SK-N-SH treated with all-trans-retinoic acid at 6 μM for 48 hours (cell line): ENCODE measurements at regions not wholly inside any gene's neighbourhood (a gene's known extent, or its start where the extent isn't known, plus 50 kb on each side); places are given as distances from the start of the nearest gene placed in this dataset.

Experiments
- CREB5 ChIP-seq: fragments of 250-450 bp; sonication (Bioruptor Pico); IDR thresholded peaks from 2 replicates; pipeline ENCODE4 v1.5.1; 2020; ENCODE audit warnings: low read depth, mild to moderate bottlenecking, moderate library complexity
- CSDC2 ChIP-seq: fragments of 250-450 bp; sonication (Bioruptor Pico); IDR thresholded peaks from 2 replicates; pipeline ENCODE4 v1.5.0; 2020; ENCODE audit warnings: mild to moderate bottlenecking, moderate library complexity
- GLIS3 ChIP-seq: fragments of 250-450 bp; sonication (Bioruptor Pico); IDR thresholded peaks from 2 replicates; pipeline ENCODE4 v1.5.0; 2020; ENCODE audit warnings: mild to moderate bottlenecking, moderate library complexity
- OSR1 ChIP-seq: fragments of 250-450 bp; sonication (Bioruptor Pico); IDR thresholded peaks from 2 replicates; pipeline ENCODE4 v1.8.0; 2022; ENCODE audit warnings: moderate library complexity, mild to moderate bottlenecking, inconsistent platforms
- PATZ1 ChIP-seq: fragments of 250-450 bp; sonication (Bioruptor Pico); IDR thresholded peaks from 2 replicates; pipeline ENCODE4 v1.8.0; 2020; ENCODE audit warnings: mild to moderate bottlenecking, moderate library complexity, borderline replicate concordance
- PPARA ChIP-seq: fragments of 250-450 bp; sonication (Bioruptor Pico); IDR thresholded peaks from 2 replicates; pipeline ENCODE4 v1.5.0; 2020; ENCODE audit warnings: mild to moderate bottlenecking, borderline replicate concordance
- ZC3H10 ChIP-seq: fragments of 250-450 bp; sonication (Bioruptor Pico); IDR thresholded peaks from 2 replicates; pipeline ENCODE4 v1.5.1; 2021; ENCODE audit warnings: mild to moderate bottlenecking, moderate library complexity
- ZFP3 ChIP-seq: fragments of 250-450 bp; sonication (Bioruptor Pico); IDR thresholded peaks from 2 replicates; pipeline ENCODE4 v1.5.0; 2020; ENCODE audit warnings: mild to moderate bottlenecking, moderate library complexity
- ZNF565 ChIP-seq: fragments of 450-650 bp; formaldehyde crosslinking; conservative IDR thresholded peaks from 2 replicates; pipeline ENCODE4 v1.5.0; 2020; ENCODE audit warnings: low read depth, mild to moderate bottlenecking, moderate library complexity
- ZNF70 ChIP-seq: fragments of 450-650 bp; formaldehyde crosslinking; IDR thresholded peaks from 2 replicates; pipeline ENCODE4 v1.5.0; 2020; ENCODE audit warnings: mild to moderate bottlenecking, moderate library complexity
- ZNF8 ChIP-seq: fragments of 450-650 bp; formaldehyde crosslinking; IDR thresholded peaks from 2 replicates; pipeline ENCODE4 v1.5.0; 2020; ENCODE audit warnings: mild to moderate bottlenecking, moderate library complexity
- TF ChIP-seq, protein P1 (sequence below): fragments of 250-450 bp; sonication (Bioruptor Pico); IDR thresholded peaks from 2 replicates; pipeline ENCODE4 v1.5.0; 2020; ENCODE audit warnings: mild to moderate bottlenecking, moderate library complexity
- TF ChIP-seq, protein P2 (sequence below): fragments of 250-450 bp; sonication (Bioruptor Pico); IDR thresholded peaks from 2 replicates; pipeline ENCODE4 v1.8.0; 2021; ENCODE audit warnings: low read depth, mild to moderate bottlenecking, moderate library complexity, borderline replicate concordance
- TF ChIP-seq, protein P3 (sequence below): fragments of 250-450 bp; sonication (Bioruptor Pico); IDR thresholded peaks from 2 replicates; pipeline ENCODE4 v1.5.1; 2021; ENCODE audit warnings: mild to moderate bottlenecking, moderate library complexity

DNA sequence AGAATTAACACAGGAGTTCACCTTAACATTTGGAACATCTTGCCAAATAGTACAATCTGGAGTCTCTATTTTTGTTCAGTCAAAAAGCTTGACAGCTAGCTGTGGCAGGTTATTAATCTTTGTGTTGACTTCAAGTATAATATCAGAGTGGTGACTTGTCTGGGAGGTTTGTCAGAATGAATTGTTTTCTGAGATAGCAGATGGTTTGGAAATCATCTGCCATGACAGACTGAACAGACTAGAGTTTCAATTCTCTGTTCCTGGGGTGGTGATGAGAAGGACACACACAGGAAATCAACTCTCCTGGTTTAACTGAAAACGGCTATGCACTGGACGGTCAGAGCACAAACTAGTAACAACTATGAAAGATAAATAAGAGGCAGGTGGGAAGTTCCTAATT, 203.3 kb upstream of the EMCN start:
- no peak for TF ChIP-seq PPARA
- no peak for TF ChIP-seq ZNF70 (CRISPR knock-in tag)
- TF ChIP-seq PATZ1 (CRISPR knock-in tag) = no peak
- TF ChIP-seq CSDC2 = no peak
- no peak for TF ChIP-seq OSR1
- no peak for TF ChIP-seq ZFP3 (CRISPR knock-in tag)
- TF ChIP-seq ZNF8 (CRISPR knock-in tag) = no peak
- no peak for TF ChIP-seq CREB5 (CRISPR knock-in tag)
- TF ChIP-seq, protein P1, sequence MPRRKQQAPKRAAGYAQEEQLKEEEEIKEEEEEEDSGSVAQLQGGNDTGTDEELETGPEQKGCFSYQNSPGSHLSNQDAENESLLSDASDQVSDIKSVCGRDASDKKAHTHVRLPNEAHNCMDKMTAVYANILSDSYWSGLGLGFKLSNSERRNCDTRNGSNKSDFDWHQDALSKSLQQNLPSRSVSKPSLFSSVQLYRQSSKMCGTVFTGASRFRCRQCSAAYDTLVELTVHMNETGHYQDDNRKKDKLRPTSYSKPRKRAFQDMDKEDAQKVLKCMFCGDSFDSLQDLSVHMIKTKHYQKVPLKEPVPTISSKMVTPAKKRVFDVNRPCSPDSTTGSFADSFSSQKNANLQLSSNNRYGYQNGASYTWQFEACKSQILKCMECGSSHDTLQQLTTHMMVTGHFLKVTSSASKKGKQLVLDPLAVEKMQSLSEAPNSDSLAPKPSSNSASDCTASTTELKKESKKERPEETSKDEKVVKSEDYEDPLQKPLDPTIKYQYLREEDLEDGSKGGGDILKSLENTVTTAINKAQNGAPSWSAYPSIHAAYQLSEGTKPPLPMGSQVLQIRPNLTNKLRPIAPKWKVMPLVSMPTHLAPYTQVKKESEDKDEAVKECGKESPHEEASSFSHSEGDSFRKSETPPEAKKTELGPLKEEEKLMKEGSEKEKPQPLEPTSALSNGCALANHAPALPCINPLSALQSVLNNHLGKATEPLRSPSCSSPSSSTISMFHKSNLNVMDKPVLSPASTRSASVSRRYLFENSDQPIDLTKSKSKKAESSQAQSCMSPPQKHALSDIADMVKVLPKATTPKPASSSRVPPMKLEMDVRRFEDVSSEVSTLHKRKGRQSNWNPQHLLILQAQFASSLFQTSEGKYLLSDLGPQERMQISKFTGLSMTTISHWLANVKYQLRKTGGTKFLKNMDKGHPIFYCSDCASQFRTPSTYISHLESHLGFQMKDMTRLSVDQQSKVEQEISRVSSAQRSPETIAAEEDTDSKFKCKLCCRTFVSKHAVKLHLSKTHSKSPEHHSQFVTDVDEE (CRISPR knock-in tag) = no peak
- TF ChIP-seq, protein P2, sequence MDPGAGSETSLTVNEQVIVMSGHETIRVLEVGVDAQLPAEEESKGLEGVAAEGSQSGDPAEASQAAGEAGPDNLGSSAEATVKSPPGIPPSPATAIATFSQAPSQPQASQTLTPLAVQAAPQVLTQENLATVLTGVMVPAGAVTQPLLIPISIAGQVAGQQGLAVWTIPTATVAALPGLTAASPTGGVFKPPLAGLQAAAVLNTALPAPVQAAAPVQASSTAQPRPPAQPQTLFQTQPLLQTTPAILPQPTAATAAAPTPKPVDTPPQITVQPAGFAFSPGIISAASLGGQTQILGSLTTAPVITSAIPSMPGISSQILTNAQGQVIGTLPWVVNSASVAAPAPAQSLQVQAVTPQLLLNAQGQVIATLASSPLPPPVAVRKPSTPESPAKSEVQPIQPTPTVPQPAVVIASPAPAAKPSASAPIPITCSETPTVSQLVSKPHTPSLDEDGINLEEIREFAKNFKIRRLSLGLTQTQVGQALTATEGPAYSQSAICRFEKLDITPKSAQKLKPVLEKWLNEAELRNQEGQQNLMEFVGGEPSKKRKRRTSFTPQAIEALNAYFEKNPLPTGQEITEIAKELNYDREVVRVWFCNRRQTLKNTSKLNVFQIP (CRISPR knock-in tag) = no peak
- TF ChIP-seq, protein P3, sequence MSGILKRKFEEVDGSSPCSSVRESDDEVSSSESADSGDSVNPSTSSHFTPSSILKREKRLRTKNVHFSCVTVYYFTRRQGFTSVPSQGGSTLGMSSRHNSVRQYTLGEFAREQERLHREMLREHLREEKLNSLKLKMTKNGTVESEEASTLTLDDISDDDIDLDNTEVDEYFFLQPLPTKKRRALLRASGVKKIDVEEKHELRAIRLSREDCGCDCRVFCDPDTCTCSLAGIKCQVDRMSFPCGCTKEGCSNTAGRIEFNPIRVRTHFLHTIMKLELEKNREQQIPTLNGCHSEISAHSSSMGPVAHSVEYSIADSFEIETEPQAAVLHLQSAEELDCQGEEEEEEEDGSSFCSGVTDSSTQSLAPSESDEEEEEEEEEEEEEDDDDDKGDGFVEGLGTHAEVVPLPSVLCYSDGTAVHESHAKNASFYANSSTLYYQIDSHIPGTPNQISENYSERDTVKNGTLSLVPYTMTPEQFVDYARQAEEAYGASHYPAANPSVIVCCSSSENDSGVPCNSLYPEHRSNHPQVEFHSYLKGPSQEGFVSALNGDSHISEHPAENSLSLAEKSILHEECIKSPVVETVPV (CRISPR knock-in tag) = no peak
- TF ChIP-seq ZC3H10 (CRISPR knock-in tag) = no peak
- no peak for TF ChIP-seq GLIS3
- no peak for TF ChIP-seq ZNF565
